H1 (cell line): ENCODE measurements at regions not wholly inside any gene's neighbourhood (a gene's known extent, or its start where the extent isn't known, plus 50 kb on each side); places are given as distances from the start of the nearest gene placed in this dataset.

ENCODE experiments used
- CTCF ChIA-PET: fragments of 300-600 bp; sonication (Branson Sonifier 250); formaldehyde crosslinking; loops from one replicate; lab custom pipeline; 2021; ENCODE audit not compliant: partially characterized antibody; lab: Charles Lee
- POLR2A ChIA-PET: fragments of 300-600 bp; sonication (Branson Sonifier 250); formaldehyde crosslinking; loops from one replicate; lab custom pipeline; 2021; ENCODE audit warnings: inconsistent platforms; ENCODE audit not compliant: partially characterized antibody; lab: Charles Lee
- DNase-seq, 2 experiments: peaks; one replicate each; pipeline versions ENCODE4 v3.0.0 to v3.0.0-alpha.2; 2010 to 2022; ENCODE audit warnings: low spot score in 2 of 2, low read depth in 1 of 2, mixed read lengths in 1 of 2
- FAIRE-seq: peaks from 2 replicates; lab custom pipeline; 2011; peaks lifted over from hg19 to GRCh38; lab: Jason Lieb, UNC
- H2AFZ ChIP-seq: 2 replicates; pipeline ENCODE4 v1.8.1; 2012; ENCODE audit warnings: low read length, inconsistent platforms
- H2AK5ac ChIP-seq: 2 replicates; pipeline ENCODE4 v1.6.1; 2013; ENCODE audit warnings: low read depth, low read length
- H2BK120ac ChIP-seq: replicated peaks from 2 replicates; pipeline ENCODE3; 2013; ENCODE audit warnings: low read depth, low read length, inconsistent platforms
- H2BK12ac ChIP-seq: 2 replicates; pipeline ENCODE4 v1.6.1; 2013; ENCODE audit warnings: low read depth, low read length
- H2BK15ac ChIP-seq: 2 replicates; pipeline ENCODE4 v1.6.1; 2013; ENCODE audit warnings: low read length
- H2BK20ac ChIP-seq: 2 replicates; pipeline ENCODE4 v1.6.1; 2013; ENCODE audit warnings: low read length
- H2BK5ac ChIP-seq: 2 replicates; pipeline ENCODE4 v1.6.1; 2013; ENCODE audit warnings: low read depth, low read length
- H3K14ac ChIP-seq: 2 replicates; pipeline ENCODE4 v1.6.1; 2013; ENCODE audit warnings: inconsistent platforms; ENCODE audit not compliant: insufficient read length
- H3K18ac ChIP-seq: 2 replicates; pipeline ENCODE4 v1.6.1; 2013; ENCODE audit warnings: low read length; ENCODE audit errors: extremely low read depth
- H3K23ac ChIP-seq: 2 replicates; pipeline ENCODE4 v1.6.1; 2013; ENCODE audit warnings: inconsistent platforms; ENCODE audit not compliant: insufficient read length
- H3K23me2 ChIP-seq: 2 replicates; pipeline ENCODE4 v1.6.1; 2013; ENCODE audit warnings: low read depth, low read length
- H3K27ac ChIP-seq: 2 replicates; pipeline ENCODE4 v1.6.1; 2011; ENCODE audit warnings: low read depth, low read length, inconsistent platforms
- H3K27me3 ChIP-seq, 4 experiments: replicated peaks in 1 of 4; 1 replicate in 1 of 4; 2 replicates in 3 of 4; pipeline versions ENCODE4 v1.6.1 to v1.8.1; 2011 to 2013; ENCODE audit warnings: low read length in 3 of 4, mild to moderate bottlenecking in 3 of 4, inconsistent platforms in 2 of 4, mixed read lengths in 2 of 4, moderate library complexity in 1 of 4; ENCODE audit not compliant: control insufficient read depth in 3 of 4, insufficient read depth in 3 of 4; ENCODE audit errors: extremely low read depth in 1 of 4
- H3K36me3 ChIP-seq, 4 experiments: 2 replicates each; pipeline versions ENCODE4 v1.6.1 to v1.8.1; 2011 to 2013; ENCODE audit warnings: mild to moderate bottlenecking in 4 of 4, low read length in 3 of 4, moderate library complexity in 2 of 4, control low read depth in 1 of 4, inconsistent platforms in 1 of 4; ENCODE audit not compliant: insufficient read depth in 4 of 4, control insufficient read depth in 2 of 4
- H3K4ac ChIP-seq: replicated peaks from 2 replicates; pipeline ENCODE3; 2013; ENCODE audit warnings: low read length, low read depth, mixed read lengths, inconsistent platforms; ENCODE audit not compliant: insufficient read length
- H3K4me1 ChIP-seq, 4 experiments: replicated peaks in 1 of 4; 1 replicate in 1 of 4; 2 replicates in 3 of 4; pipeline versions ENCODE4 v1.6.1 to v1.8.1; 2011 to 2013; ENCODE audit warnings: low read length in 3 of 4, inconsistent platforms in 2 of 4, mixed read lengths in 1 of 4; ENCODE audit not compliant: insufficient read depth in 4 of 4, control insufficient read depth in 3 of 4
- H3K4me2 ChIP-seq, 2 experiments: 2 replicates each; pipeline versions ENCODE4 v1.6.1 to v1.8.1; 2011 to 2013; ENCODE audit warnings: low read depth in 2 of 2, low read length in 2 of 2, control low read depth in 1 of 2, inconsistent platforms in 1 of 2, mild to moderate bottlenecking in 1 of 2; ENCODE audit not compliant: insufficient read depth in 1 of 2
- H3K4me3 ChIP-seq, 4 experiments: fragments of 200-600, 300-600 bp in 1 of 4; sonication (generic), shearing (Covaris generic), sonication (Bioruptor Twin) in 1 of 4; 2 replicates each; pipeline versions ENCODE4 v1.5.1 to v1.8.1; 2011 to 2016; ENCODE audit warnings: low read length in 4 of 4, low read depth in 3 of 4, control low read depth in 2 of 4, inconsistent platforms in 2 of 4, mild to moderate bottlenecking in 2 of 4, mixed read lengths in 1 of 4, moderate library complexity in 1 of 4; ENCODE audit not compliant: insufficient read depth in 2 of 4; ENCODE audit errors: extremely low read depth in 1 of 4
- H3K56ac ChIP-seq: replicated peaks from 2 replicates; pipeline ENCODE3; 2013; ENCODE audit warnings: low read depth, mild to moderate bottlenecking, mixed read lengths, low read length, inconsistent platforms; ENCODE audit not compliant: insufficient read length
- H3K79me1 ChIP-seq: 2 replicates; pipeline ENCODE4 v1.6.1; 2013; ENCODE audit warnings: low read depth, low read length, control low read depth
- H3K79me2 ChIP-seq, 2 experiments: 2 replicates each; pipeline versions ENCODE4 v1.6.1 to v1.8.1; 2012 to 2013; ENCODE audit warnings: low read length in 2 of 2, mild to moderate bottlenecking in 2 of 2, inconsistent platforms in 1 of 2; ENCODE audit not compliant: insufficient read depth in 2 of 2, control insufficient read depth in 1 of 2
- H3K9ac ChIP-seq, 4 experiments: replicated peaks in 1 of 4; 1 replicate in 1 of 4; 2 replicates in 3 of 4; pipeline versions ENCODE4 v1.6.1 to v1.8.1; 2011 to 2013; ENCODE audit warnings: low read depth in 3 of 4, low read length in 3 of 4, control low read depth in 2 of 4, mild to moderate bottlenecking in 2 of 4, moderate library complexity in 2 of 4, inconsistent platforms in 1 of 4; ENCODE audit errors: extremely low read depth in 1 of 4
- H3K9me3 ChIP-seq, 2 experiments: 2 replicates each; pipeline versions ENCODE4 v1.6.1 to v1.8.1; 2012 to 2013; ENCODE audit warnings: mild to moderate bottlenecking in 2 of 2, moderate library complexity in 2 of 2, control low read depth in 1 of 2, inconsistent platforms in 1 of 2, low read depth in 1 of 2, low read length in 1 of 2, mixed read lengths in 1 of 2; ENCODE audit not compliant: insufficient read depth in 2 of 2
- H4K20me1 ChIP-seq, 2 experiments: replicated peaks in 1 of 2; 2 replicates each; pipeline versions ENCODE3 to v1.8.1; 2011 to 2013; ENCODE audit warnings: inconsistent platforms in 2 of 2, low read length in 2 of 2, mild to moderate bottlenecking in 1 of 2; ENCODE audit not compliant: insufficient read depth in 2 of 2, control insufficient read depth in 1 of 2
- H4K5ac ChIP-seq: 2 replicates; pipeline ENCODE4 v1.6.1; 2013; ENCODE audit warnings: low read length, low read depth, mixed read lengths, inconsistent platforms; ENCODE audit not compliant: insufficient read length
- H4K8ac ChIP-seq: 2 replicates; pipeline ENCODE4 v1.8.0; 2013; ENCODE audit warnings: mild to moderate bottlenecking, moderate library complexity, low read length, inconsistent platforms; ENCODE audit not compliant: insufficient read depth; ENCODE audit errors: extremely low read depth
- H4K91ac ChIP-seq: replicated peaks from 2 replicates; pipeline ENCODE3; 2013; ENCODE audit warnings: low read length, mixed read lengths, inconsistent platforms; ENCODE audit not compliant: insufficient read length
- CHD2 ChIP-seq: IDR thresholded peaks from 2 replicates; pipeline ENCODE4 v1.6.1; 2012; ENCODE audit warnings: low read length, improper control_type of control experiment
- CREB1 ChIP-seq: IDR thresholded peaks from 2 replicates; pipeline ENCODE4 v1.6.1; 2012; ENCODE audit warnings: inconsistent platforms
- RNF2 ChIP-seq: fragments of 200-900, 300-1000 bp; sonication (generic); IDR thresholded peaks from 2 replicates; pipeline ENCODE4 v1.7.1; 2016; ENCODE audit warnings: borderline replicate concordance, low read depth, mild to moderate bottlenecking, antibody characterized with exemption, low read length; ENCODE audit not compliant: poor library complexity, severe bottlenecking; ENCODE audit errors: missing control alignments
- RXRA ChIP-seq: IDR thresholded peaks from 2 replicates; pipeline ENCODE4 v1.6.1; 2011; ENCODE audit warnings: low read depth, mild to moderate bottlenecking, low read length, moderate library complexity; ENCODE audit not compliant: insufficient read depth
- SUZ12 ChIP-seq: fragments of 200-600 bp; sonication (generic); IDR thresholded peaks from 2 replicates; pipeline ENCODE4 v1.6.1; 2012; ENCODE audit warnings: mild to moderate bottlenecking, inconsistent platforms, low read length, moderate library complexity, mixed read lengths
- WGBS, 2 experiments: shearing (Covaris generic) in 1 of 2; methylation state at CpG; one replicate each; pipeline versions ENCODE4 v1.1.6 to v1.1.7; 2013 to 2015; ENCODE audit warnings: low lambda C conversion rate in 2 of 2, mixed read lengths in 2 of 2, inconsistent platforms in 1 of 2, low coverage in 1 of 2, missing lambda C conversion rate in 1 of 2; ENCODE audit not compliant: insufficient replicate concordance in 2 of 2, insufficient coverage in 1 of 2, insufficient read length in 1 of 2; ENCODE audit errors: extremely low coverage in 1 of 2, missing lambda C conversion rate in 1 of 2; 5-methylcytosine and 5-hydroxymethylcytosine counted together

GRCh38 chr13:90416938-90417337, 930.5 kb upstream of the MIR17HG start:
- FAIRE-seq (no peak), DNase-seq (no peak)
- Histone ChIP-seq H3K9me3 (no peaks in the 10 kb centered on the region), H3K4me3 (no peak overlapping the region), H3K4me1 (peaks cover 0 to 4% (median 1%) of the 10 kb centered on the region in 4 experiments; a peak in 3 of 7 replicates), H4K20me1 (no peaks in the 10 kb centered on the region), H3K79me1 (no peaks in the 10 kb centered on the region), H3K27me3 (no peaks in the 10 kb centered on the region), H2BK12ac (no peak overlapping the region), H4K91ac (no peak overlapping the region), H3K4me2 (no peak overlapping the region), H3K14ac (no peak overlapping the region), H2BK120ac (no peak overlapping the region), H2BK5ac (no peak overlapping the region), H4K8ac (no peak overlapping the region), H3K36me3 (no peaks in the 10 kb centered on the region), H3K18ac (no peak overlapping the region), H3K4ac (no peak overlapping the region), H4K5ac (no peak overlapping the region), H3K23me2 (no peaks in the 10 kb centered on the region), H2AK5ac (no peak overlapping the region), H2BK20ac (no peak overlapping the region), H2BK15ac (no peak overlapping the region), H3K9ac (no peak overlapping the region), H3K27ac (no peak overlapping the region), H2AFZ (no peak overlapping the region), H3K23ac (no peak overlapping the region), H3K79me2 (no peaks in the 10 kb centered on the region), H3K56ac (no peak overlapping the region)
- ChIA-PET POLR2A (no interaction called here), CTCF (interaction anchor here (0.9 to 1.3 kb wide), 2 partner anchors 449 to 451 kb away, joined by 3 to 4 read pairs; no protein-coding TSS in a partner anchor)
- 100% methylated on average over 1 of the region's 1 CpG; no CpG with 5 or more reads in 1 of the 2 experiments for WGBS, 2 experiments
- TF ChIP-seq RXRA (no peak), RNF2 (no peak), SUZ12 (no peak), CHD2 (no peak), CREB1 (no peak)
